ENCODE measurements at regions not wholly inside any gene's neighbourhood (a gene's known extent, or its start where the extent isn't known, plus 50 kb on each side); places are given as distances from the start of the nearest gene placed in this dataset.

DNA sequence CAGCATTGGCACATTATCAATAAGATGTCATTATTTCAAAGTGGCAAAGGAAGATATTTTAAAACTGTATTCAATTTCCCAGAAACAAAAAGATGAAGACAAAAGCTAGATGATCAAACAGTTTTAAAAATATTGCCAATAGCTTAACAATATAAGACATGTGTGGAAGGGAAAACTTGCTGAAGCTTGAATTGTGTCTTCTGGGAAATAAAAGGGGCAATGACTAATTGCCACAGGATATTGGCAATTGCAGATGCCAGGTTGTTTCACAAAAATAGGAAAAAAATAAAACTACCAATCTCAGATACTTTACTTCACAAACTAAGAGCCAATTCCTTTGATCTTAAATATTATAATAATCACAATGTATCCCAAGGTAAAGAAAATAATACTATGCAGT, 679.8 kb upstream of the ADAMTS5 start (continued):
- TF ChIP-seq, protein P1, sequence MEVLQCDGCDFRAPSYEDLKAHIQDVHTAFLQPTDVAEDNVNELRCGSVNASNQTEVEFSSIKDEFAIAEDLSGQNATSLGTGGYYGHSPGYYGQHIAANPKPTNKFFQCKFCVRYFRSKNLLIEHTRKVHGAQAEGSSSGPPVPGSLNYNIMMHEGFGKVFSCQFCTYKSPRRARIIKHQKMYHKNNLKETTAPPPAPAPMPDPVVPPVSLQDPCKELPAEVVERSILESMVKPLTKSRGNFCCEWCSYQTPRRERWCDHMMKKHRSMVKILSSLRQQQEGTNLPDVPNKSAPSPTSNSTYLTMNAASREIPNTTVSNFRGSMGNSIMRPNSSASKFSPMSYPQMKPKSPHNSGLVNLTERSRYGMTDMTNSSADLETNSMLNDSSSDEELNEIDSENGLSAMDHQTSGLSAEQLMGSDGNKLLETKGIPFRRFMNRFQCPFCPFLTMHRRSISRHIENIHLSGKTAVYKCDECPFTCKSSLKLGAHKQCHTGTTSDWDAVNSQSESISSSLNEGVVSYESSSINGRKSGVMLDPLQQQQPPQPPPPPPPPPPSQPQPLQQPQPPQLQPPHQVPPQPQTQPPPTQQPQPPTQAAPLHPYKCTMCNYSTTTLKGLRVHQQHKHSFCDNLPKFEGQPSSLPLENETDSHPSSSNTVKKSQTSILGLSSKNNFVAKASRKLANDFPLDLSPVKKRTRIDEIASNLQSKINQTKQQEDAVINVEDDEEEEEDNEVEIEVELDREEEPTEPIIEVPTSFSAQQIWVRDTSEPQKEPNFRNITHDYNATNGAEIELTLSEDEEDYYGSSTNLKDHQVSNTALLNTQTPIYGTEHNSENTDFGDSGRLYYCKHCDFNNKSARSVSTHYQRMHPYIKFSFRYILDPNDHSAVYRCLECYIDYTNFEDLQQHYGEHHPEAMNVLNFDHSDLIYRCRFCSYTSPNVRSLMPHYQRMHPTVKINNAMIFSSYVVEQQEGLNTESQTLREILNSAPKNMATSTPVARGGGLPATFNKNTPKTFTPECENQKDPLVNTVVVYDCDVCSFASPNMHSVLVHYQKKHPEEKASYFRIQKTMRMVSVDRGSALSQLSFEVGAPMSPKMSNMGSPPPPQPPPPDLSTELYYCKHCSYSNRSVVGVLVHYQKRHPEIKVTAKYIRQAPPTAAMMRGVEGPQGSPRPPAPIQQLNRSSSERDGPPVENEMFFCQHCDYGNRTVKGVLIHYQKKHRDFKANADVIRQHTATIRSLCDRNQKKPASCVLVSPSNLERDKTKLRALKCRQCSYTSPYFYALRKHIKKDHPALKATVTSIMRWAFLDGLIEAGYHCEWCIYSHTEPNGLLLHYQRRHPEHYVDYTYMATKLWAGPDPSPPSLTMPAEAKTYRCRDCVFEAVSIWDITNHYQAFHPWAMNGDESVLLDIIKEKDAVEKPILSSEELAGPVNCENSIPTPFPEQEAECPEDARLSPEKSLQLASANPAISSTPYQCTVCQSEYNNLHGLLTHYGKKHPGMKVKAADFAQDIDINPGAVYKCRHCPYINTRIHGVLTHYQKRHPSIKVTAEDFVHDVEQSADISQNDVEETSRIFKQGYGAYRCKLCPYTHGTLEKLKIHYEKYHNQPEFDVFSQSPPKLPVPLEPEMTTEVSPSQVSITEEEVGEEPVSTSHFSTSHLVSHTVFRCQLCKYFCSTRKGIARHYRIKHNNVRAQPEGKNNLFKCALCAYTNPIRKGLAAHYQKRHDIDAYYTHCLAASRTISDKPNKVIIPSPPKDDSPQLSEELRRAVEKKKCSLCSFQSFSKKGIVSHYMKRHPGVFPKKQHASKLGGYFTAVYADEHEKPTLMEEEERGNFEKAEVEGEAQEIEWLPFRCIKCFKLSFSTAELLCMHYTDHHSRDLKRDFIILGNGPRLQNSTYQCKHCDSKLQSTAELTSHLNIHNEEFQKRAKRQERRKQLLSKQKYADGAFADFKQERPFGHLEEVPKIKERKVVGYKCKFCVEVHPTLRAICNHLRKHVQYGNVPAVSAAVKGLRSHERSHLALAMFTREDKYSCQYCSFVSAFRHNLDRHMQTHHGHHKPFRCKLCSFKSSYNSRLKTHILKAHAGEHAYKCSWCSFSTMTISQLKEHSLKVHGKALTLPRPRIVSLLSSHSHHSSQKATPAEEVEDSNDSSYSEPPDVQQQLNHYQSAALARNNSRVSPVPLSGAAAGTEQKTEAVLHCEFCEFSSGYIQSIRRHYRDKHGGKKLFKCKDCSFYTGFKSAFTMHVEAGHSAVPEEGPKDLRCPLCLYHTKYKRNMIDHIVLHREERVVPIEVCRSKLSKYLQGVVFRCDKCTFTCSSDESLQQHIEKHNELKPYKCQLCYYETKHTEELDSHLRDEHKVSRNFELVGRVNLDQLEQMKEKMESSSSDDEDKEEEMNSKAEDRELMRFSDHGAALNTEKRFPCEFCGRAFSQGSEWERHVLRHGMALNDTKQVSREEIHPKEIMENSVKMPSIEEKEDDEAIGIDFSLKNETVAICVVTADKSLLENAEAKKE (CRISPR knock-in tag; IDR thresholded peaks at IDR 0.05): no peak
- TF ChIP-seq STAT1 (IDR thresholded peaks at IDR 0.05; ENCODE audit: unreplicated experiment): no peak
- no peak for TF ChIP-seq POLR2AphosphoS5 (IDR thresholded peaks at IDR 0.05; ENCODE audit: low read depth)
- no peak for TF ChIP-seq ZNF331 (CRISPR knock-in tag; IDR thresholded peaks at IDR 0.05; ENCODE audit: low read depth)
- TF ChIP-seq JUNB (IDR thresholded peaks at IDR 0.05; ENCODE audit: unreplicated experiment): no peak
- TF ChIP-seq, protein P2, sequence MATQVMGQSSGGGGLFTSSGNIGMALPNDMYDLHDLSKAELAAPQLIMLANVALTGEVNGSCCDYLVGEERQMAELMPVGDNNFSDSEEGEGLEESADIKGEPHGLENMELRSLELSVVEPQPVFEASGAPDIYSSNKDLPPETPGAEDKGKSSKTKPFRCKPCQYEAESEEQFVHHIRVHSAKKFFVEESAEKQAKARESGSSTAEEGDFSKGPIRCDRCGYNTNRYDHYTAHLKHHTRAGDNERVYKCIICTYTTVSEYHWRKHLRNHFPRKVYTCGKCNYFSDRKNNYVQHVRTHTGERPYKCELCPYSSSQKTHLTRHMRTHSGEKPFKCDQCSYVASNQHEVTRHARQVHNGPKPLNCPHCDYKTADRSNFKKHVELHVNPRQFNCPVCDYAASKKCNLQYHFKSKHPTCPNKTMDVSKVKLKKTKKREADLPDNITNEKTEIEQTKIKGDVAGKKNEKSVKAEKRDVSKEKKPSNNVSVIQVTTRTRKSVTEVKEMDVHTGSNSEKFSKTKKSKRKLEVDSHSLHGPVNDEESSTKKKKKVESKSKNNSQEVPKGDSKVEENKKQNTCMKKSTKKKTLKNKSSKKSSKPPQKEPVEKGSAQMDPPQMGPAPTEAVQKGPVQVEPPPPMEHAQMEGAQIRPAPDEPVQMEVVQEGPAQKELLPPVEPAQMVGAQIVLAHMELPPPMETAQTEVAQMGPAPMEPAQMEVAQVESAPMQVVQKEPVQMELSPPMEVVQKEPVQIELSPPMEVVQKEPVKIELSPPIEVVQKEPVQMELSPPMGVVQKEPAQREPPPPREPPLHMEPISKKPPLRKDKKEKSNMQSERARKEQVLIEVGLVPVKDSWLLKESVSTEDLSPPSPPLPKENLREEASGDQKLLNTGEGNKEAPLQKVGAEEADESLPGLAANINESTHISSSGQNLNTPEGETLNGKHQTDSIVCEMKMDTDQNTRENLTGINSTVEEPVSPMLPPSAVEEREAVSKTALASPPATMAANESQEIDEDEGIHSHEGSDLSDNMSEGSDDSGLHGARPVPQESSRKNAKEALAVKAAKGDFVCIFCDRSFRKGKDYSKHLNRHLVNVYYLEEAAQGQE (IDR thresholded peaks at IDR 0.05; ENCODE audit: unreplicated experiment): no peak
- TF ChIP-seq, protein P3, sequence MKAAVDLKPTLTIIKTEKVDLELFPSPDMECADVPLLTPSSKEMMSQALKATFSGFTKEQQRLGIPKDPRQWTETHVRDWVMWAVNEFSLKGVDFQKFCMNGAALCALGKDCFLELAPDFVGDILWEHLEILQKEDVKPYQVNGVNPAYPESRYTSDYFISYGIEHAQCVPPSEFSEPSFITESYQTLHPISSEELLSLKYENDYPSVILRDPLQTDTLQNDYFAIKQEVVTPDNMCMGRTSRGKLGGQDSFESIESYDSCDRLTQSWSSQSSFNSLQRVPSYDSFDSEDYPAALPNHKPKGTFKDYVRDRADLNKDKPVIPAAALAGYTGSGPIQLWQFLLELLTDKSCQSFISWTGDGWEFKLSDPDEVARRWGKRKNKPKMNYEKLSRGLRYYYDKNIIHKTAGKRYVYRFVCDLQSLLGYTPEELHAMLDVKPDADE (IDR thresholded peaks at IDR 0.05): no peak

All from GM23338 (cell line).